ENCODE measurements at regions not wholly inside any gene's neighbourhood (a gene's known extent, or its start where the extent isn't known, plus 50 kb on each side); places are given as distances from the start of the nearest gene placed in this dataset.

DNA sequence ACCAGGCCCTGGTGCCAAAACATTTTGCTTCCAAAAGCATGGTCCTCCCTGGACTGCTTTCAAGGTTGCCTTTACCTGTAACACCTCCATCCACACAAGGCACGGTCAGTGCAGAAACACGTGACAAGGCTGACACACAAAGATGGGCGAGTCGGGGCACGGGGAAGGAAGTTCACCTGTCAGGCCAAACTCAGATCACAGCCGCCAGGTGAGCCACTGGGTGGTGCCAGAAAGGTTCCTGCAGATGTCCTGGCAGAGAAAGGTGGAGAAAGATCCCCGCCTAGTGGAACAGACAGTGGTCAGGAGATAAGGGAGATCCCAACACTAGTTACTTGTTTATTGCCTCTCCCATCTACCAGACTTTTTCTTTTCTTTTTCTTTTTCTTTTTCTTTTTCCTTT lies 155.3 kb downstream of the AIPL1 start:
- 20 to 28% (median 25%) methylated on average over 7 of the region's 7 CpGs for WGBS, 5 donors
- Histone ChIP-seq H3K27me3 (peaks cover 0 to 14% (median 0%) of the 10 kb centered on the region in 3 donors), H3K36me3 (no peaks in the 10 kb centered on the region), H3K4me3 (no peak overlapping the region), H3K27ac (no peak overlapping the region), H3K9me3 (peaks cover 0 to 9% (median 4%) of the 10 kb centered on the region in 4 donors), H3K4me1 (no peaks in the 10 kb centered on the region)
- TF ChIP-seq, protein P1, sequence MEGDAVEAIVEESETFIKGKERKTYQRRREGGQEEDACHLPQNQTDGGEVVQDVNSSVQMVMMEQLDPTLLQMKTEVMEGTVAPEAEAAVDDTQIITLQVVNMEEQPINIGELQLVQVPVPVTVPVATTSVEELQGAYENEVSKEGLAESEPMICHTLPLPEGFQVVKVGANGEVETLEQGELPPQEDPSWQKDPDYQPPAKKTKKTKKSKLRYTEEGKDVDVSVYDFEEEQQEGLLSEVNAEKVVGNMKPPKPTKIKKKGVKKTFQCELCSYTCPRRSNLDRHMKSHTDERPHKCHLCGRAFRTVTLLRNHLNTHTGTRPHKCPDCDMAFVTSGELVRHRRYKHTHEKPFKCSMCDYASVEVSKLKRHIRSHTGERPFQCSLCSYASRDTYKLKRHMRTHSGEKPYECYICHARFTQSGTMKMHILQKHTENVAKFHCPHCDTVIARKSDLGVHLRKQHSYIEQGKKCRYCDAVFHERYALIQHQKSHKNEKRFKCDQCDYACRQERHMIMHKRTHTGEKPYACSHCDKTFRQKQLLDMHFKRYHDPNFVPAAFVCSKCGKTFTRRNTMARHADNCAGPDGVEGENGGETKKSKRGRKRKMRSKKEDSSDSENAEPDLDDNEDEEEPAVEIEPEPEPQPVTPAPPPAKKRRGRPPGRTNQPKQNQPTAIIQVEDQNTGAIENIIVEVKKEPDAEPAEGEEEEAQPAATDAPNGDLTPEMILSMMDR (IDR thresholded peaks at IDR 0.05), result no peak
- TF ChIP-seq POLR2AphosphoS5 (IDR thresholded peaks at IDR 0.05) (no peak), EP300 (IDR thresholded peaks at IDR 0.05) (no peak), POLR2A (IDR thresholded peaks at IDR 0.05) (no peak)
- intact Hi-C loops (cut with DNase I; ENCODE audit: low total_unique reads), result no loop called here
- DNase-seq, result peak in 1 of 2 donors; percentile 41

DNA sequence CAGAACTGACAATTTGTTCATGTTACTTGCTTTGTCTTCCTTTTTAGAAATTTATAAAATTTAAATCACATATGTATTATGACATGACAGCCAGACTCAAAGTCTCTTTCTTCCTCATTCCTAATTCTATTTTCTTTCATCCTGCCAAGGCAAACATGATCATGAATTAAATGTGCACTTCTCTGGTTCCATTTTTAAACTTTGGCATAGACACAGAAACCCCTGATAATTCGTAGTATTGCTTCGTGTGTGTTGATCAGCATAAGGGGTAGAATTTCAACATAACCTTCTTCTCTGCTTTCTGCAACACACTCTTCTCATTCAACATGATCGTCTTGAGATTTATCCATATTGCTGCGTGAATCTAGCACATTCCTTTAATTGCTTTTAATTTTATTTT lies 156.5 kb downstream of the AIPL1 start:
- H3K4me3 ChIP-seq, result no peak overlapping the region
- H3K27ac ChIP-seq, result no peak overlapping the region
- H3K4me1 ChIP-seq, result no peaks in the 10 kb centered on the region
- no peak for DNase-seq
- peaks cover 0 to 9% (median 4%) of the 10 kb centered on the region in 4 donors for H3K9me3 ChIP-seq
- no peaks in the 10 kb centered on the region for H3K36me3 ChIP-seq
- H3K27me3 ChIP-seq, result peaks cover 0 to 14% (median 0%) of the 10 kb centered on the region in 3 donors
- WGBS, 5 donors, result 71 to 83% (median 81%) methylated on average over 4 of the region's 4 CpGs
- intact Hi-C loops (cut with DNase I; ENCODE audit: low total_unique reads), result no loop called here
- TF ChIP-seq, protein P1 (IDR thresholded peaks at IDR 0.05), result no peak
- no peak for TF ChIP-seq EP300 (IDR thresholded peaks at IDR 0.05)
- TF ChIP-seq POLR2AphosphoS5 (IDR thresholded peaks at IDR 0.05), result no peak
- TF ChIP-seq POLR2A (IDR thresholded peaks at IDR 0.05), result no peak

DNA sequence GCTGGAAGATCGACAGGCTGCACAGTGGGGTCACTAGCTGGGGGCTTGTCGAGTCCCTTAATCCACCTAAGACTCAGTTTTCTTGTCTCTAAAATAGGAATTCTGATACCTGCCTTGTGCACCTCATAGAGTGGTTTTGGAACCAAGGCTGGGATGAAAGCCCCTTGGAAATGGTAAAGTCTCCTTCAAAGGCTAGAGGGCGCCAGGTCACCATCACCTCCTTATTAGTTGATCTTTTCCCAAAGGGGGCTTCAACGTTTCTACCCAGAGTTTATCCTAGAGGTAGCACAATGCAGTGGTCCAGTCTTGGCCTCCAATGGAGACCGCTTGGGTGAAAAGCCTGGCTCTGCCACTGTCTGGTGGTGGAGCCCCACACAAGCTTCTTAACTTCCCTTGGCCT lies 158.2 kb downstream of the AIPL1 start:
- WGBS, 5 donors, result 42 to 49% (median 47%) methylated on average over 4 to 5 of the region's 5 CpGs
- H3K27me3 ChIP-seq, result peaks cover 0 to 12% (median 0%) of the 10 kb centered on the region in 3 donors
- H3K9me3 ChIP-seq, result peaks cover 0 to 9% (median 4%) of the 10 kb centered on the region in 4 donors
- DNase-seq, result no peak
- H3K4me1 ChIP-seq, result no peaks in the 10 kb centered on the region
- H3K4me3 ChIP-seq, result no peak overlapping the region
- H3K27ac ChIP-seq, result no peak overlapping the region
- TF ChIP-seq EP300 (IDR thresholded peaks at IDR 0.05) (no peak), POLR2A (IDR thresholded peaks at IDR 0.05) (no peak), POLR2AphosphoS5 (IDR thresholded peaks at IDR 0.05) (no peak)
- TF ChIP-seq, protein P1 (IDR thresholded peaks at IDR 0.05), result no peak
- H3K36me3 ChIP-seq, result no peaks in the 10 kb centered on the region
- intact Hi-C loops (cut with DNase I; ENCODE audit: low total_unique reads), result no loop called here

DNA sequence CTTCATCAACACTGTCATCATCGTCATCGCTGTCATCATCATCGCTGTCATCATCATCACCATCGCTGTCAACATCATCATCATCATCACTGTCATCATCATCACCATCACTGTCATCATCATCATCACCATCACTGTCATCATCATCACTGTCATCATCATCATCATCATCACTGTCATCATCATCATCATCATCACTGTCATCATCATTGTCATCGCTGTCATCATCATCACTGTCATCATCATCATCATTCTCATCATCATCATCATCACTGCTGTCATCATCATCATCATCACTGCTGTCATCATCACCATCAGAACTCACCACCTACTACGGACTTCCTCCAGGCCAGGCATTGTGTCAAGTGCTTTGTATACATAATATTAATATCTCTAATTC lies 160.6 kb downstream of the AIPL1 start:
- WGBS, 5 donors, result 48 to 95% (median 80%) methylated on average over 6 of the region's 6 CpGs
- DNase-seq, result no peak
- no peak overlapping the region for H3K4me3 ChIP-seq
- peaks cover 0 to 6% (median 0%) of the 10 kb centered on the region in 3 donors for H3K27me3 ChIP-seq
- no peaks in the 10 kb centered on the region for H3K36me3 ChIP-seq
- TF ChIP-seq POLR2A (IDR thresholded peaks at IDR 0.05) (no peak), EP300 (IDR thresholded peaks at IDR 0.05) (no peak), POLR2AphosphoS5 (IDR thresholded peaks at IDR 0.05) (no peak)
- TF ChIP-seq, protein P1 (IDR thresholded peaks at IDR 0.05), result no peak
- no peaks in the 10 kb centered on the region for H3K4me1 ChIP-seq
- no peak overlapping the region for H3K27ac ChIP-seq
- intact Hi-C loops (cut with DNase I; ENCODE audit: low total_unique reads), result no loop called here
- H3K9me3 ChIP-seq, result no peaks in the 10 kb centered on the region

Measured in stomach (tissue), 8 donors.